ENCODE measurements at regions not wholly inside any gene's neighbourhood (a gene's known extent, or its start where the extent isn't known, plus 50 kb on each side); places are given as distances from the start of the nearest gene placed in this dataset.
"Not testable (repeated sequence)": the region's sequence is repeated elsewhere in the genome, so short reads cannot be mapped to it uniquely, and the experiment has no call there.

- H3K4me1 Mint-ChIP-seq = peaks cover 18% of the 10 kb centered on the region
- no peak overlapping the region for H3K4me3 Mint-ChIP-seq
- H3K9me3 Mint-ChIP-seq = no peaks in the 10 kb centered on the region
- H3K27ac Mint-ChIP-seq = peak overlapping the region; percentile 83
- H3K36me3 Mint-ChIP-seq = no peaks in the 10 kb centered on the region
- TF ChIP-seq CTCF (IDR thresholded peaks at IDR 0.05; ENCODE audit: unreplicated experiment) = no peak
- DNase-seq (ENCODE audit: low spot score in 2 of 2, unreplicated experiment in 2 of 2) = no peak
- no peaks in the 10 kb centered on the region for H3K27me3 Mint-ChIP-seq (ENCODE audit: low read depth)
Measured at GRCh38 chr2:65576278-65576677, 143.9 kb upstream of the SPRED2 start.

- H3K4me1 Mint-ChIP-seq = peaks cover 17% of the 10 kb centered on the region
- no peaks in the 10 kb centered on the region for H3K36me3 Mint-ChIP-seq
- H3K27me3 Mint-ChIP-seq (ENCODE audit: low read depth) = no peaks in the 10 kb centered on the region
- H3K27ac Mint-ChIP-seq = no peak overlapping the region
- TF ChIP-seq CTCF (IDR thresholded peaks at IDR 0.05; ENCODE audit: unreplicated experiment) = no peak
- H3K9me3 Mint-ChIP-seq = no peaks in the 10 kb centered on the region
- DNase-seq (ENCODE audit: low spot score in 2 of 2, unreplicated experiment in 2 of 2) = no peak
- H3K4me3 Mint-ChIP-seq = no peak overlapping the region
Measured at GRCh38 chr2:65574993-65575392, 142.6 kb upstream of the SPRED2 start.

DNA sequence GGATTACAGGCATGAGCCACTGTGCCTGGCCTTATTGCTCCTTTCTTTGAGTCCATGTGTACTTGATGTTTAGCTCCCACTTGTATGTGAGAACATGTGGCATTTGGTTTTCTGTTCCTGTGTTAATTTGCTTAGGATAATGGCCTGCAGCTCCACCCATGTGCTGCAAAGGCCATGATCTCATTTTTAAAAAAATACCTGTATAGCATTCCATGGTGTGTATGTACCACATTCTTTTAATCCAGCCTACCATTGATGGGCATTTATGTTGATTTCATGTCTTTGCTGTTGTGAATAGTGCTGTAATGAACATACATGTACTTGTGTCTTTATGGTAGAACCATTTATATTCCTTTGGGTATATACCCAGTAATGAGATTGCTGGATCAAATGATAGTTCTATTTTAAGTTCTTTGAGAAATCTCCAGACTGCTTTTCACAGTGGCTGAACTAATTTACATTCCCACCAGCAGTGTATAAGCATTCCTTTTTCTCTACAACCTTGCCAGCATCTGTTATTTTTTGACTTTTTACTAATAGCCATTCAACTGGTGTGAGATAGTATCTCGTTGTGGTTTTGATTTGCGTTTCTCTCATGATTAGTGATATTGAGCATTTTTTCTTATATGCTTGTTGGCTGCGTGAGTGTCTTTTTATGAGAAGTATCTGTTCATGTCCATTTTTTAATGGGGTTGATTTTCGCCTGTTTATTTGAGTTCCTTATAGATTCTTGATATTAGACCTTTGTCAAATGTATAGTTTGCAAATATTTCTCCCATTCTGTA is 136.4 kb upstream of the SPRED2 start:
- H3K36me3 Mint-ChIP-seq; H3K27me3 Mint-ChIP-seq (ENCODE audit: low read depth); DNase-seq (ENCODE audit: low spot score in 2 of 2, unreplicated experiment in 2 of 2); H3K4me3 Mint-ChIP-seq; H3K27ac Mint-ChIP-seq; H3K4me1 Mint-ChIP-seq; H3K9me3 Mint-ChIP-seq: not testable (repeated sequence)

GRCh38 chr2:65566617-65567016 is 134.2 kb upstream of the SPRED2 start:
- DNase-seq (ENCODE audit: low spot score in 2 of 2, unreplicated experiment in 2 of 2) = no peak
- H3K27ac Mint-ChIP-seq = no peak overlapping the region
- peaks cover 4% of the 10 kb centered on the region for H3K27me3 Mint-ChIP-seq (ENCODE audit: low read depth)
- H3K4me3 Mint-ChIP-seq = no peak overlapping the region
- H3K36me3 Mint-ChIP-seq = no peaks in the 10 kb centered on the region
- no peak for TF ChIP-seq CTCF (IDR thresholded peaks at IDR 0.05; ENCODE audit: unreplicated experiment)
- no peaks in the 10 kb centered on the region for H3K9me3 Mint-ChIP-seq
- peaks cover 3% of the 10 kb centered on the region for H3K4me1 Mint-ChIP-seq

DNA sequence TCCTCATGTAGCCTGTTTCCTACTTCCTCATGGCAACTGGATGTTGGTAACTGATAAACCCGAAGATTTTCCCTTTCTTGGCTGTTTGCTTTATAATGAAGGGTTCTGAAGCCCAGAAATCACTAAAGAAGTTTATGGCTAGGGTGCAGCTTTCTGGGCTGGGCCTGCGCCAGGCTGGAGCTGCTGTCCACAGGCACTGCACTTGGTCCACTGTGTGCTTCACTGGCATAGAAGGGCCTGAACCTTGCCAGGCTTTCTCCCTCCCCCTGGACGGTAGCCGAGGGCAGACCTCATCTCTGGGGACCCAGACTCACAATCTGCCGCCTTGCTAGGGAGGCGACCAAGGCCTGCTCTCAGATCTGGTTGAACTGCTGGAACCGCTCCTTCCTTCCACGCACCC is 133.3 kb upstream of the SPRED2 start:
- no peak overlapping the region for H3K27ac Mint-ChIP-seq
- peaks cover 3% of the 10 kb centered on the region for H3K4me1 Mint-ChIP-seq
- no peak overlapping the region for H3K4me3 Mint-ChIP-seq
- H3K36me3 Mint-ChIP-seq = no peaks in the 10 kb centered on the region
- no peak for TF ChIP-seq CTCF (IDR thresholded peaks at IDR 0.05; ENCODE audit: unreplicated experiment)
- peaks cover 4% of the 10 kb centered on the region for H3K27me3 Mint-ChIP-seq (ENCODE audit: low read depth)
- no peaks in the 10 kb centered on the region for H3K9me3 Mint-ChIP-seq
- DNase-seq (ENCODE audit: low spot score in 2 of 2, unreplicated experiment in 2 of 2) = no peak

DNA sequence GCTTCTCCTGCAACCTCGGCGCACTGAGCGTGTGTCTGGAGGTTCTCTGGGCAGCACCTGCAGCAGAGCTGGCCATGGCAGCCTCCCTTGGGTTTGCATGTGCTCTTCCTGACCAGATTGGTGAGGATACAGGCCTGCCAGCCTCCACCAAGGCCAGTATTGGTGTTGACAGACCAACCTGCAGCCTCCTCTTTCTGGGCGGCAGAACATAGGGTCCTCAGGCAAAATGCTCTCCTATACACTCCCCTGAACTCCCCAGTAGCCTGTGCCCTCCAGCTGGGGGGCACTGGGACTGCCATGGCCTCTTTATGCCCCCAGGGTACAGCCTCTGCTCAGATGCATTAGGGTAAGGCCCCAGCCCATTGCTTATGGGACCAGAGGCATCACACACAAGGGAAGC is 131.9 kb upstream of the SPRED2 start:
- DNase-seq (ENCODE audit: low spot score in 2 of 2, unreplicated experiment in 2 of 2) = no peak

More for the DNA sequence above, 131.9 kb upstream of the SPRED2 start:
- H3K27me3 Mint-ChIP-seq (ENCODE audit: low read depth) = peaks cover 4% of the 10 kb centered on the region
- no peaks in the 10 kb centered on the region for H3K9me3 Mint-ChIP-seq
- TF ChIP-seq CTCF (IDR thresholded peaks at IDR 0.05; ENCODE audit: unreplicated experiment) = no peak
- no peaks in the 10 kb centered on the region for H3K36me3 Mint-ChIP-seq
- no peak overlapping the region for H3K4me3 Mint-ChIP-seq
- no peak overlapping the region for H3K27ac Mint-ChIP-seq
- H3K4me1 Mint-ChIP-seq = peaks cover 3% of the 10 kb centered on the region

Data from mesothelial cell of epicardium (in vitro differentiated cells).